Stimulated activated CD4-positive, alpha-beta T cell treated with anti-CD3 and anti-CD28 coated beads, Interleukin-2, amount 100 ng/mL, for 24 hours (primary cell): ENCODE measurements at regions not wholly inside any gene's neighbourhood (a gene's known extent, or its start where the extent isn't known, plus 50 kb on each side); places are given as distances from the start of the nearest gene placed in this dataset.

Source experiments
- DNase-seq, 2 donors: peaks; one replicate each; pipeline ENCODE4 v3.0.0-alpha.2; 2020

DNA sequence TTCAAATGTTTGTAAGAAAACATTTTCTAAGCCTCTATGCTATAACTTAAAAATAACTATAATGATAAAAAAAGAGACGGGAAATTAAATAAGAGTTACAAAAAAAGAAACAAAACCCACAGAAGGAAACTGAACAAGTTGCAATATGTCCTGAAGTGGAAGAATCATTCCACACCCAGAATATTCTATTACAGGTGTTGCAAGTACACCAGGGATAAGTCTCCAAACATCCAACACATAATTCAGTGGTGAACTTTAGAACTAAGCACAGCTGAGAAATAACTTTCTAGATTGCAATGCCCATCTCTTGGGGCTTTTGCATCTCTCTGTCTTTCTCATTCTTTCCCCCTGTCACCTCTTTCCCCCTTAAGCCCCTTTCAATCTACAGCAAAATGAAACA is 325.2 kb downstream of the BRINP1 start:
- no peak for DNase-seq

GRCh38 chr9:119044806-119045205 is 324.4 kb downstream of the BRINP1 start:
- DNase-seq = no peak

- no peak for DNase-seq
Observed at GRCh38 chr9:119047513-119048307, 321.5 kb downstream of the BRINP1 start.

DNA sequence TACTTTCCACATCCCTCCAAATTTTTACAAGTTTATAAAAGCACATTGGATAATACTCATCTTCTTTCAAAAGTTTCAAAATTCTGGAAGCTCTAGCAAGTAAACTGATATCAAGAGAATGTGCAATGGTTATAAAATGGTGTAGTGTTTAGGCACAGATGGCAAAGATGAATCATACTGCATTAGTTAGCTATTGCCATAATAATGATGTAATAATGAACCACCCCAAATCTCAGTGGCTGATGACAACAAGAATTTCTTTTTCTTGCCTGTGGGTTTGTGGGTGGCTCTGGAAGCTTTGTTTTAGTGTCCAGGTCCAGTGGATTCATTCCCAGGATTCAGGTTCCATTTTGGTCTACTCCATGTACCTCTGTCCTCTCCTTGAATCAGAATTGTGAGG is 319.0 kb downstream of the BRINP1 start:
- DNase-seq = no peak

DNA sequence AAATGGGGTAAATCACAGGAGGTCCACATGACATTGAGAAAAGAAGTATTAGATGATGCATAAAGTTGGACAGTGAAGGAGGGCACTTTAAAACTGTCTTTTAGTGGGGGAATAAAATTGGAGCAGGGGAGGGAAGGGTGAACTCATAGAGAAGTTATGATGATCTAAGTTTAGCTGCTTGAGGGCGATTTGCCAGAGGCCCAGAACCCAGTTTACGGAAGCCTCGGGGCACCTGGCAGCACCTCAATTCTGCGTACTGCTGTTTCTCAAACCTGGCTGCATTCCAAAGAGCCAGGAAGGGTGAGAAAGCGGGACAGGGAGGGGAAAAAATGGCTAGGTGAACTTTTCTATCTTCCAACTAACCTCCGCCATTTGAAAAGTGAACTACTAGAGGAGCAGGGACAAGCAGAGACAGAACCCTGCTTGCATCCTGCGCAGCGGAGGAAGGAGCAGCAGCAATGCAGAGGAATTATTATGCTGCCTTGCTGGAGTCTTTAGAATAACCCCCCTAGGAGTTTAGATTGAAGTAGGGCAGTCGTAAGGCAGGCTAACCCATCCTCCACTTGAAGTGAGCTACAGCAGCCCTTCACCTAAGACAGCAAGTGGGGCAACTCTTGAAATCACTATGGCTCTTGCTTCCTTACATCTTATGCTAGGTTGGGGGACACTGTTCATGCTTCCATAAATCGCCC is 316.8 kb downstream of the BRINP1 start:
- no peak for DNase-seq

- DNase-seq = no peak
Observed at GRCh38 chr9:119053070-119053469, 316.2 kb downstream of the BRINP1 start.

DNA sequence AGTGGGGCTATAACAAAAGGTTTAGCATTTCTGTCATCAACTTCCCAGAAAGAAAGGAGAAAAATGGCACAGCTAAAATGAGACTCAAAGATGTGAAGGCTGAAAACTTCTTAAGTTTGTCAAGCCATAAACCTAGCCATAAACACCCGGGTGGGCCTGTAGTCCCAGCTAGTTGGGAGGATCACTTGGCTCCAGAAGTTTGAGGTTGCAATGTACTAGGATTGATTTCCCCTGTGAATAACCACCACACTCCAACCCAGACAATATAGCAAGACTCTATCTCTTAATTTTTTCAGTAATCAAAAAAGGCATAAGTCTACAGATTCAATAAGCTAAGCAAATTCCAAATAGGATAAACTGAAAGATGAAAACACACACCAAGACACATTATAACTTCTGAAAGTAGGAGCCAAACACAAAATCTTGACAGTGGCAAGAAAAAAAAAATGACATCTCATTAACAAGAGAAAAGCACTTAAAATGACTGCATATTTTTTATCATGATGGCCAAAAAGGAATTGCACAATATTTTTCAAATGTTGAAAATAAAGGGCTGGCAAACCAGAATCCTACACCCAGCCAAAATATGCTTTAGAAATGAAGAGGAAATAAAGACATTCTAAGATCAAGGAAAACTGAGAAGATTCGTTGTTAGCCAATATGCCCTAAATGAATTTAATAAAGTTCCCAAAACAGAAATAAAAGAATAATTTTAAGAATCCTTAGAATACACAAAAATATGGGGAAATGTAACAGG is 308.4 kb downstream of the BRINP1 start:
- no peak for DNase-seq

GRCh38 chr9:119071636-119072035 is 297.6 kb downstream of the BRINP1 start:
- no peak for DNase-seq

DNA sequence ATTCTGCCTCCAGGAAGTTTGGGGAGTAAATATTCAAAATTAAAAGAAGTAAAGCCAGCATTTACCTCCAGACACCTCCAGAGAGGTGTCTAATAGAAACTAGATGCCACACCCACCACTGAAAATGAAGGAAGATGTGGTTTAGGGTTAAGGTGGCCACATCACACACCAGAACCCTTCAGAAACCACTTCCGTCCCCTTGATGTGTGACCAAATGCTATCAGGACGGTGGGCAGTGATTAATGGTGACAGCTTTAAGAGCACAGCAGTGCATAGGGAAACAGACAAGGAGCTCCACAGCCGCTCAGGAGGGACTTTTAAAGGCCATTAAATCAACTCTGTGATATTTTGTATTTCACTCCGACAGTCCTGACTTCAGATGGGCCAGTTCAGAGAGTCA is 295.2 kb downstream of the BRINP1 start:
- DNase-seq = no peak

- no peak for DNase-seq
Observed at GRCh38 chr9:119078015-119078414, 291.2 kb downstream of the BRINP1 start.

GRCh38 chr9:119083673-119084072 is 285.6 kb downstream of the BRINP1 start:
- DNase-seq = no peak

GRCh38 chr9:119086590-119086989 is 282.6 kb downstream of the BRINP1 start:
- no peak for DNase-seq

DNA sequence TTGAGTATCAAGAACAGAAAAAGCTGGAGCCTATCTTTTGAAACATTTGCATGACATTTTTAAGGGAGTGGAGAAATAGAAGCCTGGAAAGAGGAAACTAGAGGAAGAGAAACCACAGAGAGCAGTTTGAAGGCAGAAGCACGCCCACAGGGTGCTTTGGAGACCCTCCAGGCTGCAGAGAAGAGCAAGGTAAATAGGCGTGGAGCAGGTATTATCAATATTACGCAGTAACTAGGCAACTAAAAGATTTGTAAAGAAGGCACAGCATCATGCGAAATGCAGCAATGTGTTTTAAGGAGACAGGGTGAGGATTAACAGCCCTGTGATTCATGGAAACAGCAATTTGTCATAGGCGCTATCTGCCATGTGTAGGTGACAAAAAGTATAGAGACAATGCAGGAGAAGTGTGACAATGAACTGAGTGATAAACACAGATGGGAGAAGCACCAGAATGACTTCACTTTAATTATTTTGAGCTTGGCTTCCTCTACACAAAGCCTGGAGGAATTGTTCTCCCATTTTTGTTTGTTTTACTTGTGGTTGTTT is 281.2 kb downstream of the BRINP1 start:
- no peak for DNase-seq

DNA sequence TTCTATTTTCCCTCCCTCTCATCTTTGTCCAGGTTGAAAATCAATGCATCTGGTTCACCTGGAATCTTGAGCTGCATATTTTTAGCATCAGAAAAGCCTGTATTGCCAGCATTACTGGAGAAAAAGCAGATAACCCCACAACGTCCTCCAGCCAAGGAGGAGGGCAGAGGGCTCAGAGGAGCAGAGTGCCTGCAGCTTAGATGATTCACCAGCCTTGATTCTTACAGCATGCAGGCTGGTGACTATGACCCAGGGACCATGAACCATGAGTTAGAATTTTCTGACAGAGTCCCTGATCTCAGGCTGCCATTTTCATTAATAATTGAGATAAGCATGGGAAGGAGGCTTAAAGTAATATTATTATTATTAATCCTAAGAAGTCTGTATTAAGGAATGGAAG is 278.2 kb downstream of the BRINP1 start:
- no peak for DNase-seq

DNA sequence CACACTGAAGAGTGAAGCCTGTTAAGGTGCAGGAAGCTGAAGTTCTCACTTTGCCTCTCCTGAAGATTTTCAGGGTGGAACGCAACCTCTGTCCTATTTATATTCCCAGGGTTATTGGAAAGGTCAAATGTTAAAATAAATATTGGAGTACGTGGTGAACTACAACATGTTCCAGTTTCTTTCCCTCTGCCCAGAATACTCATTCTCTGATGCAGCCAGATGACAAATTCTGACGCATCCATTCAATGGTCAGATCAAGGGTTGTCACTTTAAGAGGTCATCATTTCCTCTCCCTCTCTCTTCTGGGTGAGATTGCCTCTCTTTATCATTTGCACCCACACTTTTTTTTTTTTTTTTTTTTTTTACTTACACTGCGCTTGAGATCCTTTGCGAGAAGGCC is 277.1 kb downstream of the BRINP1 start:
- no peak for DNase-seq

DNA sequence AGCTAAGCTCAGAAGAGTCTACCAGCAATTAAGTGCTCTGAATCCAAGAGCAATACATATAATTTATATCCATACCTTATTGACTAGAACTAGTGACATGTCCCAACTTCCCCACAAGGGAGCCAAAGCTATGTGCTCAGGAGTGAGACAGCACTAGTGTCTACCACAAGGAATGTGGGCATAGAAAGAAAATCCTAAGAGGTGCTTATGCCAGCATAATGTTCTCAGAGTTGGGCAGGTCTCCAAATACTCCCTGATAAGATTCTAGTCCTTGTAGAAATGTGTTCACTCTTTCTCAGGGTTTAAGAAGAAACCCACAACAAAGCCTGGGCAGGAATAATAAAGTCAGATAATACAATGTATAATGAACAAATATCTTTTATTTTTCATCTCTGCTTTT is 275.1 kb downstream of the BRINP1 start:
- no peak for DNase-seq

GRCh38 chr9:119095072-119095471 is 274.2 kb downstream of the BRINP1 start:
- no peak for DNase-seq

DNA sequence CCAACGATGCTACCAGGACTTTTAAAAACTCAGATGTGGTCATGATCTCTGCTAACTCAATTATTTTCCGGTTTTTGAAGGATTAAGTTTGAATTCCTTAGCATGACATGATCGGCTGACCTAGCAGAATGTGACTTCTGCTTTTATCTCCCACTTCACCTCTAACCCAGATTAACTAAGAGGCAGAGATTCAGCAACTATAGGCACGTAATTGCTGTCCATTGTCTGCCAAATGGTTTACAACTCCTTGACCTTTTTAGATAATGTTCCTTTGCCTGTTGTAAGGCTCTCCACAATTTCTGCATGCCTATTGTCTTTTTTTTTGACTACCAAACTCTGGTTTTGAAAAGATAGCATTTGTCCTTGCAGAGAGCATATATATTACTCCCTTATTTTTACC is 268.2 kb downstream of the BRINP1 start:
- no peak for DNase-seq

DNA sequence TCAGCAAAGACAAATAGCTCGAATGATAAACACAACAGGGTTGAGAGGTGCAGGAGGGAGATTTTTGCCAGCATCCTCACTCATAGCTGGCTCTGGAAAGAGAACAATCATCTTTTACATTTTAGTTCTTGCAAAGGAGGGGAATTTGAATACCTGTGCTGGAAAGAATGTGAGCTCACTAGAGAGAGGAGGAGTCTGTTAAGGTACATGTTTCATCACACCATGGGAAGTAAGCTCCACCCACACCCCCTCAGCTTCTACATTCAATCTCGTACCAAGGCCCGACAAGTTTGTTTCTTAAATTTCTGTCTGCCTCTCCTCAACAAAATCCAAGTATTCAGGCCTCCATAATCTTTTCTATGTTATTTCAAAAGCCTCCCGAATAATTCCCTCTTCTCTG is 254.6 kb downstream of the BRINP1 start:
- DNase-seq = no peak
